PC-9 (cell line): ENCODE measurements at regions not wholly inside any gene's neighbourhood (a gene's known extent, or its start where the extent isn't known, plus 50 kb on each side); places are given as distances from the start of the nearest gene placed in this dataset.

ENCODE experiments used
- EZH2 ChIP-seq: fragments of 200-600 bp; sonication (generic); IDR thresholded peaks from 2 replicates; pipeline ENCODE4 v1.8.0; 2017; ENCODE audit warnings: antibody characterized with exemption, low read depth
- TF ChIP-seq, protein P1 (sequence below): fragments of 200-600 bp; sonication (generic); conservative IDR thresholded peaks from 2 replicates; pipeline ENCODE4 v1.6.1; 2017; ENCODE audit warnings: mixed run types, antibody characterized with exemption, mild to moderate bottlenecking, moderate library complexity

DNA sequence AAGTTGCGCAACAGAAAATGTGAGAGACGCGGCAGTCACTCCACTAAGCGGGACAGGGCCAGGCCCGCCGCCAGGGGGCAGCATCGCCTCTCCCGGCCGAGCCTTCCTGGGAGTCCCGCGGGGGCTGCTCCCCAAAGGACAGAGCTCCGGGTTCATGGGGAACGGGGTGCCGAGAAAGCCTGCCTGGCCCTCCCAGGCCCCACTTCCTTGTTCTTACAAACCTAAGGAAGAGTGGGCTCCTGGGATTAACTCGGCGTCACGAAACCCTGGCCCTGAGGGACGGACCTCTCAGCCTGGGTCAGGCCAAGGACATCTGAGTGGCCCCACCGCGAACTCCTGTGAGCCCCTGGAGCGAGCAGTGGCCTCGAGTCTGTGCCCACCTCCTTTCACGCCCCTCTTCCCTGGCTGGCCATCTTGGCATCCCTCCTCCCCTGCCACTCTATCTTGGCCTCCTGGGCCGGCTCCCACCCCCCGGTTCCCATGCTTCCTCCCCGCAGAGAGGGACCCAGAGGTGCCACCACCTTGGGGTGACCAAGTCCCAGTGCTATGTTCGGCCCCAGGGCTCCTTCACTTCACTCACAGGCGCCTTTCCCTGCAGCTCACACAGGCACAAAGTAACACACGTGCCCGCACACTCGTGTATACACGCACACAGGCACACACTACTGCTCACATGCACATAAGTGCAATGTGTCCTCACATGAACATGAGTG, 99.9 kb upstream of the FGF3 start:
- TF ChIP-seq, protein P1, sequence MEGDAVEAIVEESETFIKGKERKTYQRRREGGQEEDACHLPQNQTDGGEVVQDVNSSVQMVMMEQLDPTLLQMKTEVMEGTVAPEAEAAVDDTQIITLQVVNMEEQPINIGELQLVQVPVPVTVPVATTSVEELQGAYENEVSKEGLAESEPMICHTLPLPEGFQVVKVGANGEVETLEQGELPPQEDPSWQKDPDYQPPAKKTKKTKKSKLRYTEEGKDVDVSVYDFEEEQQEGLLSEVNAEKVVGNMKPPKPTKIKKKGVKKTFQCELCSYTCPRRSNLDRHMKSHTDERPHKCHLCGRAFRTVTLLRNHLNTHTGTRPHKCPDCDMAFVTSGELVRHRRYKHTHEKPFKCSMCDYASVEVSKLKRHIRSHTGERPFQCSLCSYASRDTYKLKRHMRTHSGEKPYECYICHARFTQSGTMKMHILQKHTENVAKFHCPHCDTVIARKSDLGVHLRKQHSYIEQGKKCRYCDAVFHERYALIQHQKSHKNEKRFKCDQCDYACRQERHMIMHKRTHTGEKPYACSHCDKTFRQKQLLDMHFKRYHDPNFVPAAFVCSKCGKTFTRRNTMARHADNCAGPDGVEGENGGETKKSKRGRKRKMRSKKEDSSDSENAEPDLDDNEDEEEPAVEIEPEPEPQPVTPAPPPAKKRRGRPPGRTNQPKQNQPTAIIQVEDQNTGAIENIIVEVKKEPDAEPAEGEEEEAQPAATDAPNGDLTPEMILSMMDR = peak; percentile 98
- no peak for TF ChIP-seq EZH2
